ENCODE measurements at regions not wholly inside any gene's neighbourhood (a gene's known extent, or its start where the extent isn't known, plus 50 kb on each side); places are given as distances from the start of the nearest gene placed in this dataset.
"Not testable (repeated sequence)": the region's sequence is repeated elsewhere in the genome, so short reads cannot be mapped to it uniquely, and the experiment has no call there.

DNA sequence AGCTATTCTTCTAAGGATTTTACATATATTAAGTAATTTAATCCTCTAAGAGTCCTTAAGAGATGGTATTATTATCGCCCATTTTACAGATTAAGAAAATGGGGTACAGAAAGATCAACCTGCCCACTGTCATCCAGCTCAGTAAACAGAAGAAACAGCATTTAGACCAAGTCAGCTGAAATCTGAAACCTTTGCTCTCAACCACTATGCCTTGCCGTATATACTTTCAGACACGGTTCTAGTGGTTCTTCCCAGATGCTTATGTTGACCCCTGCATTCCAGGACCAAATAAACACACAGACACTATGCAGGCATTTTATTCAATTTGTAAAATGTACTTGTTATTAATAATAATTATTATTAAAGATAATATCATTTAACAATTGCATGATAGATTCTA is 854.8 kb downstream of the KCNJ2 start:
- DNase-seq (ENCODE audit: low spot score) = no peak

DNA sequence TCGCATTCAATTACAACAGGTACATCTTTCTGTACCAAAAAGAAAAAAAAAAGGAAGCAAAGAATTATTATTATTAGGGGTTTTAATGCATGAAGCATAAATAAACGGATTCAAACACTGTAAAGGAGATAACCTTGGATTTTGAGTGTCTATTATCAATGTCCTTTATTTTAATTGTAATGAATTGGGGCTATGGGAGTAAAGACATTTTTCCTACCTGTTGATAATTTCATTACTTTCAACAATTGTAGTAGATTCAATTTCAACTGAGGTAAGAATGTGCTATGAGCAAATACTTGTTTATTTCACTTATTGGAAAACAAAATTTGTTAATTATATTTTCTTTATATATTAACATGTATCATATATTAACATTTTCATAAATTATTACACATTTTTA is 855.6 kb downstream of the KCNJ2 start:
- DNase-seq (ENCODE audit: low spot score) = no peak

DNA sequence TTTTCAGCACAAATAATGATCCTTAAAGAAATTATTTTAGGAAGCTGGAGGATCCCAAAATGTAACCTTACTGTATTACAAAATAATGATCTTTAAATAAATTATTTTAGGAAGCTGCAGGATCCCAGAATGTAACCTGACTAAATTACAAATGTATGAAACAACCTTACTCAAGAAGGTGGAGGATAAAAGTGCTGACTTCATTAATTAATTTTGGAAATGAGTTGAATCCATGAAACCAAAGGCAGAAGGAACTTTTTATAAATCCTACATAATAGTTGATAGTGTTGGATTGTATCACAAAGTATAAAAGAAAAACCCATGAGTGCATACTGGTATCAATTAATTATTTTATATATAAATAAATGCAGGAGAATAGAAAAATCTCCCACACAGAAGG is 859.9 kb downstream of the KCNJ2 start:
- DNase-seq (ENCODE audit: low spot score) = no peak

DNA sequence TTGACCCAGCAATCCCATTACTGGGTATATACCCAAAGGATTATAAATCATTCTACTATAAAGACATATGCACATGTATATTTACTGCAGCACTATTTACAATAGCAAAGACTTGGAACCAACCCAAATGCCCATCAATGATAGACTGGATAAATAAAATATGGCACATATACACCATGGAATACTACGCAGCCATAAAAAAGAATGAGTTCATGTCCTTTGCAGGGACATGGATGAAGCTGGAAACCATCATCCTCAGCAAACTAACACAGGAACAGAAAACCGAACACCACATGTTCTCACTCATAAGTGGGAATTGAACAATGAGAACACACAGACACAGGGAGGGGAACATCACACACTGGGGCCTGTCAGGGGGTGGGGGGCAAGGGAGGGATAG is 862.0 kb downstream of the KCNJ2 start:
- not testable (repeated sequence) for DNase-seq (ENCODE audit: low spot score)

DNA sequence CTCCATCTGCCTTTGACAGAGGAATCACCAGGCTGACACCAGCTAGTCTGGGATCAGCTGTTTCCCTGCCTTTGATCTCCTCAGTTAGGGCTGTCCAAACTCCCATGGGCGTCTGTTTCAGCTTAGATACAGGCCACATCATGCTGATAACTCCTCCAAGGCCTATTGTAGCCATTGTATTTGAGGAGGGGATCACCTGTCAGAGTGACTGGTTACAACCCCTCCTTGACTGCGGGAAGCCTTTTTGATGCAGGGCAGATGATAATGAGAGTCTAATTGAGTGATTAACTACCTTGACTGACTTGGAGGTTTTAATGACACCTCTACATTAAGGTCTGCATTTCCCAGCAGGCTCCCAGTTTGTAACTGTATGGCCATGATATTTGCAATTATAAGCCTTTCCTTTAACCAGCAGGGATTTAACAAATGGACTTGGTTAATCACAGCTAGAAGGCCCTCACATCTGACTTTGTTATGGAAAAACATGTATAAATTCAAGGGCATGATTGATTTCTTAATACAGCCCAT is 863.5 kb downstream of the KCNJ2 start:
- no peak for DNase-seq (ENCODE audit: low spot score)

DNA sequence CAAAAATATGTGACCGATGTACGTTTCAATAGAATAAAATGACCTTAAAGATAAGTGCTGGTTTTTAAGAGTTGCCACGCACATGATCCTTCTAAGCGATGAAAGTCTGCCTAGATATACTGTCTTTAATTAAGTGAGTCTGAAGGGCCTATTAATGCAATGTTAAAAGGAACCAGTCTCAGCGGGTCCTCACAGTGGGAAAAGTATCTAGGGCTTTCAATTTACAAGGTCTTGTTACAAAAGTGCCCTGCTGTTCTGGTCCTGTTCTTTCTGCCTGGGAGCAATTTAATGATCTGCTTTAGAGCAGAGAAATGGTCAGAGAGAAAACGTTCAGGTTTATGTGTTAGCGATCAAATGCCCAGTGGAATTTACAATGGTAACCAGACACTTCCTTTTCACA is 864.0 kb downstream of the KCNJ2 start:
- no peak for DNase-seq (ENCODE audit: low spot score)

DNA sequence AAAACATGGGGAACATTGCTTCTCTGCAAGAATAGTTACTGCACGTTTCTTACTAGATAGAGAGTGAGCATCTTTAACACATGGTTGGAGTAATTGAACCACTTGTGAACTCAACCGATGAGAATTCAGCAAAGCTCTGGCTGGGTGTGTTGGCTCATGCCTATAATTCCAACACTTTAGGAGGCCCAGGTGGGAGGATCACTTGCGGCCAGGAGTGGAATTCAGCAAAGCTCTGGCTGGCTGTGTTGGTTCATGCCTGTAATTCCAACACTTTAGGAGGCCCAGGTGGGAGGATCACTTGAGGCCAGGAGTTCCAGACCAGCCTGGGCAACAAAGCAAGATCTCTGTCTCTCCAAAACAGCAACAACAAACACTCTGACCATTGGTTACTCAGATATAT is 865.9 kb downstream of the KCNJ2 start:
- no peak for DNase-seq (ENCODE audit: low spot score)

DNA sequence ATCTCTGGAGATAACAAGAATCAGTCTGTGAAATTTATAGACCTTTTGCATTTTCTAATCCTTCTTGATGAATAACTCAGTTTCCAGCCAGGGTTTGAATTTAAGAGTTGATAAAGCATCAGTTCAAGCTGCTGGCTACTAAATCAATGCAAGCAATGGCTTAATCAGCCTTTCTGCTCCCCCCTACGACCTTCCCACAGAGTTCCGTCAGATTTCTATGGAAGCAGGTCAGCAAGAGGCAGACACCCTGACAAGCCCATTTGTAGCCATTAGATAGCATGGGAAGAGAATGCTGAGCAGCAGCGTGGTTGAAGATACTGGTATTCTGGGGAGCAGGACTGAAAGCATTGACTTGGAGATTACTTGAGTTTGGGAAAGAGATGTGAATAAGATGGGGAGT is 868.1 kb downstream of the KCNJ2 start:
- no peak for DNase-seq (ENCODE audit: low spot score)

DNA sequence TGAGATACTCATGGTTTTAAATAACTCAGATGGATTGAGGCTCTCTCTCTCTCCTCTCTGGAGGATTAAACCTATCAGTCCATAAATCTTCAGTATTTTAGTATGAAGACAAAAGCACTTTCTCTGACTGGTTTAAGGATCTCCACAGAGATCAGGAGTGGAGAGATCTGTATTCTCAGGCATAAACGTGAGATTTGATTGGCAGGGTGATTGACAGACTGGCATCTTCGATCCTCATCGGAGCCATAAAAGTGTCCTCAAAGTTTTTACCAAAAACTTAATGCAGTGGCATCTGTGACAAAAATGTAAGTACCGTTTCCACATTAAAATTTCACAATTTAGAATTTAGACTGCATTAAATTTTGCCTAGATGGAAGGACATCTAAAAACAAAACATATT is 870.1 kb downstream of the KCNJ2 start:
- DNase-seq (ENCODE audit: low spot score) = no peak

DNA sequence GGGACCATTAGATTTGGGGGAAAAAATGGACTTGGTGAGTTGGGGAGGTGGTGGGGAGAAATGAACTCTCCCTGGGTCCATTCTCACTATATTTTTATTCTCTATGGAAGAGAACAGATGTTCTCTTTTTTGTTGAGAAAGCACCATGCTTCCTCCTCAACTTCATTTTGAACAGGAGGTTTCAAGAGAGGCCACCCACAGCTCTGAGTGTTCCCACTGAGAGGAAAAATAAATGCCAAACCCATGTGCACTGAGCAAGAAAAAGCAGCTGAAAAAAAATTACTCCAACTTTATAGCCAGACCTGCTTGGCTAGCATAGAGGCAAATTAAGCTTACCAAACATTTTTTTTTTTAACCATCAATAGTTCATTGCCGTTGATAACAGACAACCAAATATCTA is 883.6 kb downstream of the KCNJ2 start:
- DNase-seq (ENCODE audit: low spot score) = no peak

DNA sequence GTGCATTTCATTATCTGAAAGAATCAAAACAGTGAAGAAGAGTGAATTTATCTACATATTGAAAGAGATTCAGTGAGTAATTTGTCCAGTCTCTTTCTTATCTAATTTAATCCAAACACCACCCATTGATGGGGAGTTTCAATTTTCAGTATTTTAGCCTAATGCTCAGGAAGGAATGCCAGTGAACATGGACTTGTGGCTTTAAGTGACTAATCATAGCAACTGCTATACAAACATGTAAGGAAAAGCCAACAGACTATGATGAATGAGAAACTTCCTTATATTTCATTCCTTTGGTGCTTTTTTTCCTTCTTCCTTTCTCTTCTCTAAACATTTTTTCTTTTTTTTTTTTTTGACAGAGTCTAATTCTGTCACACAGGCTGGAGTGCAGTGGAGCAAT is 885.8 kb downstream of the KCNJ2 start:
- peak; percentile 6 for DNase-seq (ENCODE audit: low spot score)

DNA sequence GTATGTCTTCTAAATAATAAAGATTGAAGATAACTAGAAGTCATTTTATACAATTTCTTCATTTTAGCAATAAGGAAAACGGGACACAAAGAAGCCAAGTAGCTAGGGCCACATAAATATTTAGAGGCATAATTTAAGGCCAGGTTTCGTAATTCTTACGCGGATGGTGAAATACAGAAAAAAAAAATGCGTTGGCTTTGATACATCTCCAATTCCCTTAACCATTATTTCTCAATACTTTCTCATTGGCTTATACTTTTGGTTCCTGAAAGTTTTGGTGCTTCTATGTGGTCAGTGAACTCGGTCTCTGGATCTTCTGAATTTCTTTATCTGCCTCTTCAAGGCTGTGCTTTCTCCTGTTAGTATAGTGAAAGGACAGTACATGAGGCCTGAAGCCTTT is 888.1 kb downstream of the KCNJ2 start:
- no peak for DNase-seq (ENCODE audit: low spot score)

DNA sequence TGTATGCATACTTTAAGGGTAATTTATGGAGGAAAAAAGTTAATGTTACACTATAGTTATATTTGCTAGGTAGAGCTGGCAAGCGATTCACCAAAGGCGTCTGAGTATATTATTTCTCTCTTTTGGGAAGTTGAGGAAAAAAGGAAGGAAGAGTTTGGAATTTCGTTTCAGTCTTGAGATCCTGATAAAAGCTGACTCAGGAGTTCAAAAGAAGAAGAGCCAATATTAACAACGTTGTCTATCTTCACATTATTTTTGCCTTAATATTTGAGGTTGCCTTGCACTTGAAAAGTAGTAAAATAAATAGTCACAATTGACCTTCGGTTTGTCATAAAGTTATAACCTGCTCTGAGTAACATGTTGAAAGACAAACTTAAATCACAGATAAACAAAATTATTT is 888.6 kb downstream of the KCNJ2 start:
- no peak for DNase-seq (ENCODE audit: low spot score)

DNA sequence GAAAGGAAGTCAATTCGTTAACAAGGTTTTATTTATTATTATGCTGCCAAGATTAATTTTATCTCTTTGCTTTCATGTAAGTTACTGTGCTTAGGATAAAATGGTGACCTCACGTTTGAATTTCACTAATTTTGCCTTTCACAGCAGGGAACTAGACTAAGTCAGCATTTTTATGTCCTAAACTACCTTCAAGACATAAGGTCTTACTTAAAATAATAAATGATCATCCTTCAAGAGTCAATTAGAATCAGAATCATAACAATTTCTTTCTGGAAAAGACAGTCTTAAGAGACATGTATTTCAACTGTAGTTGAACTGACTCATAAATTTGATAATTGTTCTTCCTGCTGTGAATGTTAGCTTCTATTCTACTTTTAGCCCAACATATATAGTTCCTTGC is 893.8 kb downstream of the KCNJ2 start:
- no peak for DNase-seq (ENCODE audit: low spot score)

DNA sequence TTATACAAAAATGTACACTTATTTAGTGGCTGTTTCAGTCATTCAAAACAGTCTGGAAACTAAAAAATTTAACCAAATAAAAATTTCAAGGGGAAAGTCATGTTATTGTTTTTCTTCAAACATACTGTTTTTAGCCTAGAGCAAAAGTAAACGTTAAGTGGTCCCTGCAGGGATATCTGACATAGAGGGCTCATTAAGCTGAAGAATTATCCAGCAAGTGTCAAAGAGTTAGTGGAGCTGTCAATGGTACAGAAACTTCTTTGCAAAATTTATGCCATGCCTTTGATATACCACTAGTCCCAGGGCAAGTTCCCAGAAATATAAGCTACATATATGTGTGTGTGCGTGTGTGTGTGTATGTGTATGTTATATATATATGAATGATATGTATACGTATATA is 894.2 kb downstream of the KCNJ2 start:
- no peak for DNase-seq (ENCODE audit: low spot score)

DNA sequence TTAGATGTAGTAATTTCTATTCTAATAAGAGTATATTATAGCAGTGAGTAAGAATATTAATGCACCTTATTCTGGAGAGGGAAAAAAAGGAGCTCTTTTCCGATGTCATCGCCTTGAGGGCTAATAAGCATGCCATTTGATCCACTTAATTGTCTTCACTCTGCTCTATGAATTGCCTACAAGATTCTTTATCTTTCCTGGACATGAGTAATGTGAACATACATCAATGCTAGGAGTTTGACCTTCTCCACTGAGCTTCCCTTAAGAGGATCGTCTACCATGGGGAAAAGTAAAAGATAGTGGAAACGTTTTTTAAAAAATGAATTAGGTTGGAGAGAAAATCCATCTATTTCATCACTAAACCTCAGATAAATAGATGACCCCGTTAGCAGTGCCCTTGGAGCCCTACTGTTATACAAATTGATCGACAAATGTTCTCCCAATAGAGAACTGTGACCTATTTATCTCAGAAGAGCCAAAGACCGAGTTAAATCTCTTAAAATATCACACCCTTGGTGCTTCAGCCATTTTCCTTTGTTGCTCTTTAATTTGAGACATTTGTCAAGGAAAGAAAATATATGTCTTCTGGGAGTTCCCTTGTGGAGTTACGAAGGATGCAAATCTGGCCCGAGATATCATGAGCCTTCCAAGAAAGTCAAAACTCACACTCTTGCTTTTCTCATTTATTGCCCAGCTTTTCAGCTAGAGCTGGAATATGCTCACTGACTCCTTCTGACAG is 898.5 kb downstream of the KCNJ2 start:
- no peak for DNase-seq (ENCODE audit: low spot score)

DNA sequence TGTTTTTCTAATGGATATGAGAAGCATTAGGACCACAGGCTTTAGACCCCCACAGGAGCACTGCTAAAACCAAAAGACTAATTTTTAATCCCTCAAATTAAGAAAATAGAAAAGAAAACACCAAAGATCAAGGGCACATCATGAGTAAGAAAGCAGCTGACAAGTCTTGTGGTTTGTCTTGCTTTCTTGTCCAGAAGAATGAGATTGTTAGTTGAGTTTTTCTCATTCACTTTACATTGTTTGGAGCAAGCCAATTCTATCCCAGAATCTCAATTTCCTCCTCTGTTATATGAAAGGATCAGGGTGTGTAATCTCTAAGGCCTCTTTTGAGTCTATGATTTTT is 899.0 kb downstream of the KCNJ2 start:
- DNase-seq (ENCODE audit: low spot score) = no peak

DNA sequence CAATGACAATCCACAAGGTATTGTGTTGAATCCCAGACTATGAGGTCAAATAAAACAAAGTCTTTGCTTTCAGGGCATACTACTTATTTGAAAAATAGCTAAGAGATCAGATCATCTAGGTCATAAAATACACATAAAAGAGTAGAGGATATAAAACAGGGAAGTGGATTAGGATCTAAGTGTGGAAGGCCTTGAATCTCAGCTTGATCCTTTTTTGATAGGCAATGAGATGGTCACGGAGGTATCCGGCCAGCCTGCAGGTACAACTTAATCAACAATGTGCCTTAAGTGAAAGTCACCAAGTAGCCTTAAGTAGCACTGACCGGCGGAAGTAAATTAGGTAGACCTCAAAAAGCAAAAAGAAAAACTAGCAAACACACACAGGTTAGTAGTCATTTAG is 901.7 kb downstream of the KCNJ2 start:
- no peak for DNase-seq (ENCODE audit: low spot score)

DNA sequence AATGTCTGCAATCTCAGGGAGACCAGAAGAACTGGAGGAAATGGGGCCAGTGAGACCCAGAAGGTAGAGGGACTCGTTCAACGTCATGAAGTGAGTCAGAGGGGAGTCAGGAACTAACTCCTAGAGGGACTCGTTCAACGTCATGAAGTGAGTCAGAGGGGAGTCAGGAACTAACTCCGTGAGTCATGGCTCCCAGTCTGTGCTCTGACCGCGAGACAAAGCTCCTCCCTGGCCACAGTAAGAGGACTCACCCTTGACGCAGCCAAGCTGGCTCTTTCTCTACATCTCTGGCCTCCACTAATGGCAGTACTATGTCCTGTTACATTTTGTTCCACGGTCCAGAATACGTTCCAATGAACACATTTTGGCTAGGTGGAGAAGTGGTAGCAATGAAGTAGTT is 902.5 kb downstream of the KCNJ2 start:
- DNase-seq (ENCODE audit: low spot score) = peak; percentile 61

DNA sequence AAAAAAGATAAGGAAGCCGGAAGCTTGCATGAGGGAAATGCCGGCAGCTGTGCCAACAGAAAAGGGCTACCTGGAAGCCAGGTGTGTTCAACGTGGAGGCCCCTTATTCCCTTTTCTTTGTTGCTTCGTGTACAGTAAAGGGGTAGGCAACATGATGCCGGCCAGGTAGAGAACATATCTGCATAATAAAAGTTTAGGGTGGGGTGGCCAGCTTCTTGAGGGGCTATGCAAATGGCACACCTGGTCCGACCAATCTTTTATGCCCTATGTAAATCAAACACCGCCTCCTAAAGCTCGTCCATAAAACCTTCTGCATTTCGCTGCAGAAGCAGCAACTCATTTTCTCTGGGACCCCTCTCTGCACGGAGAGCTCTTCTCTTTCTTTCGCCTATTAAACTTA is 911.6 kb downstream of the KCNJ2 start:
- DNase-seq (ENCODE audit: low spot score) = no peak

DNA sequence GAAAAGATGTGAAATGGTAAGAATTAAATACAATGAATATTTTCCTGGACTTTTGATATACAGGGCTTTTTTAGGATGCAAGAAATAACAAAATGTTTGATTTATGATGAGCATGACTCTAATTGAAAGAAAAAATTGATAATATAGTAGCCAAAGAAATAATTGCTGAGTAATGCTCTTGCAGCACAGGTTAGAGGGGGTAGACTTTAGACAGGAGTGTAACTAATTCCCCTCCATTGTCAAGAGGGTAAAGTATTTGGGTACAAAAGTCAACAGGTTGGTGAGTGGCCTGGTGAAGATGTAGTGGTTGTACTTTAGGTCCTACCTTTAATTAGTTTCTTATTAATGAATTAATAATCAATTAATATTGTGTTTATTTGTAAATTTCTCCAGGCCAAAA is 912.3 kb downstream of the KCNJ2 start:
- DNase-seq (ENCODE audit: low spot score) = no peak

DNA sequence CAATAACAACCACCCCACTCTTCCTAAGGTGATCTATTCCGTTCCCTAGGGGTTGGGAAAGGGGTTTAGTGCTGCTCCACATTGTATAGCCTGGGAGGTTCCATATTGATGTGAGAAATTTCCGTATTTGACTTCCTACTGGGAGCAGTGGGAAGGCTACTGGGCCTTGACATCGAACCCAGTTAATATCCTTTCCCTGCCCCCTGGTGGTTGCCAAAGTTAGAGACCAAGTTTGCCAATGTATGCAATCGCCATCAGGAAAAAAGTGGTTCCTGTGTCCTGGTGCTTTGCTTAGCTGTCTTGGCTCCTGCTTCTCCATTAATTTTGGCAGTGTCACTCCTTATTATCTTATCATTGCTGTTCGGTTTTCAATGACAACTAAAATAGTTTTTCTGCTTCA is 914.9 kb downstream of the KCNJ2 start:
- peak; percentile 8 for DNase-seq (ENCODE audit: low spot score)

DNA sequence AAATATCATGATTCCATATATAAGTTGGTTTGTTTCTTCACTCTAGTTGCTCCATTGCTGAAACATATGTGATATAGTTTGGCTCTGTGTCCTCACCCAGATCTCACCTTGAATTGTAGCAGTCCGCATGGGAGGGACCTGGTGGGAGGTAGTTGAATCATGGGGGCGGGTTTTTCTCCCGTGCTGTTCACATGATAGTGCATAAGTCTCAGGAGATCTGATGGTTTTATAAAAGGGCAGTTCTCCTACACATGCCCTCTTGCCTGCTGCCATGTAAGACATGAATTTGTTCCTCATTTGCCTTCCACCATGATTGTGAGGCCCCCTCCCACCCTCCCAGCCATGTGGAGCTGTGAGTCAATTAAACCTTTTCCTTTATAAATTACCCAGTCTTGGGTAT is 915.5 kb downstream of the KCNJ2 start:
- no peak for DNase-seq (ENCODE audit: low spot score)

DNA sequence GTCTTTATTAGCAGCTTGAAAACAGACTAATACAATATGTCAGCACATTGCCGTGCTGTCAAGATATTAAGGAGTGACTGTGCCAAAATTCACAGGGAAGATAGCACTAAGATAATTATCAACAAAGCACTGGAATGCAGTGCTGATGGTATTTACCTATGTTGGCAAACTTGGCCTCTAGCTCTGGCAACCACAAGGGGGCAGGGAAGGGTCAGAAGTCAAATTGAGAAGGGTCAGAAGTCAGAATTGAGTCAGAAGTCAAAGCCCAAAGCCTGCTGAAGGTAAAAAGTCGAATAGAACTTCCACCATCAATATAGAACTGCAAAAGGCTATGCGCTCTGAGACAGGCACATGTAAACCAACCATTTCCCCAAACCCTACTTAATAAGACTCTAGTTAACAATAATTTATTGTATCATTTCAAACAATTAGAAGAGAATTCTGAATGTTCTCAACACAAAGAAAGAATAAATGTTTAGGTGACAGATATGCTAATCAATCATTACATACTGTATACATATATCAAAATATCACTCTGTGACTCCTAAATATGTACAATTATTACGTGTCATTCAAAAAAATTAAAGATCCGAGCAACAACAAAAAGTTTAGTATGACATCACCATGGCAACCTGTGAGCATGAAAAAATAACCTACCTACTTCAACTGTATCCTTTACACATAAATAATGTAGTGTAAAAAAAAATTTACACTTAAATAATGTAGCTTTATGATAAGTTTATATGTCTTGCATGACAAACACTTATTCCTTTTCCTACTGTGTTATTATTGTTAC is 916.1 kb downstream of the KCNJ2 start:
- no peak for DNase-seq (ENCODE audit: low spot score)
